ENCODE measurements at regions not wholly inside any gene's neighbourhood (a gene's known extent, or its start where the extent isn't known, plus 50 kb on each side); places are given as distances from the start of the nearest gene placed in this dataset.
A peak's percentile ranks its signal among the peaks of the same experiment; 100 is the strongest.

- CTCF ChIA-PET: interaction anchor here (0.8 to 1.6 kb wide), 5 partner anchors 9 to 69 kb away, joined by 3 to 4 read pairs (median 3); no protein-coding TSS in a partner anchor
- POLR2A ChIA-PET: no interaction called here
- TF ChIP-seq CTCF (IDR thresholded peaks at IDR 0.05; ENCODE audit: control extremely low read depth, extremely low read depth, low read depth, missing control alignments): no peak
- DNase-seq (ENCODE audit: extremely low spot score): no peak
Observed at GRCh38 chr9:28934111-28934510, 1360.8 kb upstream of the C9orf72 start.

GRCh38 chr9:28938981-28939380 is 1365.7 kb upstream of the C9orf72 start:
- no peak for DNase-seq (ENCODE audit: extremely low spot score)
- POLR2A ChIA-PET: no interaction called here
- CTCF ChIA-PET: interaction anchor here (0.7 to 1.3 kb wide), 2 partner anchors 11 to 35 kb away, joined by 3 read pairs; no protein-coding TSS in a partner anchor
- no peak for TF ChIP-seq CTCF (IDR thresholded peaks at IDR 0.05; ENCODE audit: control extremely low read depth, extremely low read depth, low read depth, missing control alignments)

GRCh38 chr9:28941856-28942255 is 1368.6 kb upstream of the C9orf72 start:
- CTCF ChIA-PET: interaction anchor here (1.7 kb wide), 1 partner anchor 10 kb away, joined by 5 read pairs; no protein-coding TSS in a partner anchor
- TF ChIP-seq CTCF (IDR thresholded peaks at IDR 0.05; ENCODE audit: control extremely low read depth, extremely low read depth, low read depth, missing control alignments): no peak

GRCh38 chr9:28942941-28943340 is 1369.7 kb upstream of the C9orf72 start:
- DNase-seq (ENCODE audit: extremely low spot score): no peak
- CTCF ChIA-PET: interaction anchor here (1.7 kb wide), 1 partner anchor 9 kb away, joined by 5 read pairs; no protein-coding TSS in a partner anchor
- no peak for TF ChIP-seq CTCF (IDR thresholded peaks at IDR 0.05; ENCODE audit: control extremely low read depth, extremely low read depth, low read depth, missing control alignments)

More at GRCh38 chr9:28941856-28942255, 1368.6 kb upstream of the C9orf72 start:
- DNase-seq (ENCODE audit: extremely low spot score): no peak
- POLR2A ChIA-PET: no interaction called here

GRCh38 chr9:28946648-28947047 is 1373.4 kb upstream of the C9orf72 start:
- no peak for DNase-seq (ENCODE audit: extremely low spot score)
- ChIA-PET POLR2A (no interaction called here), CTCF (no interaction called here)
- TF ChIP-seq CTCF (IDR thresholded peaks at IDR 0.05; ENCODE audit: control extremely low read depth, extremely low read depth, low read depth, missing control alignments): no peak

More at GRCh38 chr9:28942941-28943340, 1369.7 kb upstream of the C9orf72 start:
- POLR2A ChIA-PET: no interaction called here

GRCh38 chr9:28951945-28952344 is 1378.7 kb upstream of the C9orf72 start:
- TF ChIP-seq CTCF (IDR thresholded peaks at IDR 0.05; ENCODE audit: control extremely low read depth, extremely low read depth, low read depth, missing control alignments): peak; percentile 20
- DNase-seq (ENCODE audit: extremely low spot score): no peak
- ChIA-PET CTCF (interaction anchor here (0.7 to 1.3 kb wide), 4 partner anchors 9 to 13 kb away, joined by 3 to 5 read pairs (median 3); no protein-coding TSS in a partner anchor), POLR2A (no interaction called here)

Data from GM10248 (cell line).